Right kidney (tissue), 1 donor: ENCODE measurements at regions not wholly inside any gene's neighbourhood (a gene's known extent, or its start where the extent isn't known, plus 50 kb on each side); places are given as distances from the start of the nearest gene placed in this dataset.

Experiments used
- DNase-seq: peaks from one replicate; pipeline ENCODE4 v3.0.0-alpha.2; 2016

- no peak for DNase-seq
These were observed 294.9 kb upstream of the SYT4 start for GRCh38 chr18:43572163-43572562.

DNA sequence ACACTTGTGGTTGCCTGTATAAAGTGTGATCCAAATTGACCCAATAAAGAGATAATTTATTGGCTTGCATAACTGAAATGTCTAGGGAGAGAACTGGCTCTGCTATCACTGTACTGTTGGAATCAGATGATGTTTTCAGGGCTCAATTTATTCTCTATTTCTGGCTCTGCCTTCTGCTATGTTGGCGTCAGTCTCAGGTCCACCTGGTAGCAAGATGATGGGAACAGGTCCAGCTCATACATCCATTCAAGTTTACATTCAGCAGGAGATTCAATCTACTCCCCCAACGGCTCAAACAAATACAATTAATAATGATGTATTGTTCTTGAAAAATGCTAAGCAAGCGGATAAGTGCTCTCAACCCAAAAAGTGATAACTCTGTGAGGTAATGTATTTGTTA lies 297.7 kb upstream of the SYT4 start:
- no peak for DNase-seq

DNA sequence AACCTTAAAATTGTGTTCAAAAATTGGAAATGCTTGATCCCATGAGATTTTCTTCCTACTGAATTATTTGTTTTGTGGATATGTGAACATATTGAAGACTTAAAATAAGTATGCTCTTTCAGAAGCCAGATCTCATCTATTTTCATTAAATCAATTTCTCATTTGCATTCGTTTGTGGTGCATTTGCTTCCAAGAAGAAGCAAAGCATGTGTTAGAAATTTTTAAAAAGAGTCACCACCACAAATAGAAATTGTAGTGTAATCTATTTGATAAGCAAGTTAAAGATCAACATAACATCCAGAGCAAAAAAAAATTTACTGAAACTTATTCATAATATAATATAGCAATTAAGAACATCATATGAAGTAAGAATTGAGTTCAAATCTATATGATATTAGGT lies 300.9 kb upstream of the SYT4 start:
- DNase-seq: no peak

GRCh38 chr18:43578706-43579105 lies 301.4 kb upstream of the SYT4 start:
- no peak for DNase-seq

DNA sequence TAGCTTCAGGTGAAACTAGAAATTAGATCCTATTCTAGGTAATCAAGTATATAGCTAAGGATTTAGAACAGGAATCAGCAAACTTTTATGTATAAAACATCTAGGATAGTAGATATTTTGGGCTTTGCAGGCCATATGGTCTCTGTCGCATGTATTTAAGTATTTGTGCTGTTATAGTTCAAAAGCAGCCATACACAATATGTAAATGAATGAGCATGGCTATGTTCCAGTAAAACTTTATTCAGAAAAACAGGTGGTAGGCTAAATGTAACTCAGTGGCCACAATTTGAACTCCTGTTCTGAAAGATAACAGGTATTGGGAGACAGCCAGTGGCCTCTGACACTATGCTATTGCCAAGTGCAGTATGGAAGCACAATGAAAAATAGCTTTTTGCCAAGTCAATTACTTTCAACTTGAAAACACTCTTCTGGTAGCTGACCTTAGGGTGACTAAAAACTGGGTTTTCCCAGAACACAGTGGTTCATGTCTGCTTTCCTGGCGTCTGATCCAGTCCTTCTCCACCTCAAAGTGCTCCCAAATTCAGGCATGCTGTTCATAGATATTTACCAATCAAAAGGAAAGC lies 304.7 kb upstream of the SYT4 start:
- DNase-seq: no peak

DNA sequence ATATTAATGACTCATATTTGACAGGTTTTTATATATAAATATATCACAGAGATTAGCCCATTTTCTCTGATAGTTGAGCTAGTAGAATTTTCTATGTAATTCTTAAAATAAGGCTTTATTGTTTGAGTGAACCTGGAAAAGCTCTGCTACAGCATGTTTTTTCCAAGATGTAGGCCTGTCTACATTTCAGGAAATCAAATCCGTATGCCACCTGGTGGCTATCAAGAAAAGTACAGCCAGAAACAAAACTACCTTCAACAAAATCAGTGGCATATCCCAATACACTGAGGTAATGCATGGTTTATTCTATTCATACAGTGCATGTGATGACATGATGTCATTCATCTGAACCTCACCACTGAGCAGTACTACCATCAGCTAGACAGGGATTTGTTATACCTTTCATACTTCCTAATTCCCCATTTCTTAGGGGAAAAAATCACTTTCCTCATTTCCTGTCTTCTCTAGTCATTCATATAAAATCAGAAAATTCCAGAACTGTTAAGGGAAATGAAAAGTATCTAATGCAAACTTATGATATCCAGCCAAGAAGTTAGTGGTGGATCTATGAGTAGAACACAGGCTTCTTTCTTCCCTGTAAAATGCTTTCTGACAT lies 310.4 kb upstream of the SYT4 start:
- no peak for DNase-seq

- DNase-seq: no peak
These were observed 311.5 kb upstream of the SYT4 start for GRCh38 chr18:43588838-43589237.

GRCh38 chr18:43589611-43590151 lies 312.4 kb upstream of the SYT4 start:
- no peak for DNase-seq

DNA sequence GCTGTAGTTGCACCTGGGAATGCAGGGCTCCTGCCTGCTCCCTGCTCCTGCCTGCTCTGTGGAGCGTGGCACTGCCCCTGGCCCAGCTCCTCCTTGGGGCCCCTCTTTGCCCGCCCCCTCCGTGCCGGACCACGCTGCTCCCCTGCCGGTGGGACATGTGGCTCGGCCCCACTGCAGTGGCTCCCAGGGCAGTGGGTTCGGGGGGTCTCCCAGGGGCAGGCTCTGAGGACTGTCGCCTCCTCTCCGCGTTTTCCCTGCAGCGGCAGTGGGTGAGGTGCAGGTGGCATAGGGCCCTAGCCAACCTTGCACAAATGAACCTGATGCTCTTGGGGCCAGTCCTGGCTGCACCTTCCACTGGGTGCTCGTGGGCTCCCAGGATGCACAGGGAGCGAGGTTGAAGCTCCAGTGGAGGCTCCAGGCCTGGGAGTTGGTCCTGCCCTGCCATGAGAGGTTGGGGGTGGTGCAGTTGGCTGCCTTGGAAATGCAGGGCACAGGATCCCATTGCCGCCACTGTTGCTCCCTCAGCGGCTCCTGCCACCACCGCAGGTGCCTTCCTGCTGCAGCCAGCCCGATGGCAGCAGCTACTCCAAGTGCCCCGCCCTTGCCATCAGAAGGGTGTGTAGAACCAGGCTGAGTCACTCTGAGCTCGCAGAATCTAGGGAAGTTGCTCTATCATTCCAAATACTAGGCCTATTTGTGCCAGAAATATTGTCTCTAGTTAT lies 313.1 kb upstream of the SYT4 start:
- no peak for DNase-seq

- no peak for DNase-seq
These were observed 315.0 kb upstream of the SYT4 start for GRCh38 chr18:43592269-43592668.

DNA sequence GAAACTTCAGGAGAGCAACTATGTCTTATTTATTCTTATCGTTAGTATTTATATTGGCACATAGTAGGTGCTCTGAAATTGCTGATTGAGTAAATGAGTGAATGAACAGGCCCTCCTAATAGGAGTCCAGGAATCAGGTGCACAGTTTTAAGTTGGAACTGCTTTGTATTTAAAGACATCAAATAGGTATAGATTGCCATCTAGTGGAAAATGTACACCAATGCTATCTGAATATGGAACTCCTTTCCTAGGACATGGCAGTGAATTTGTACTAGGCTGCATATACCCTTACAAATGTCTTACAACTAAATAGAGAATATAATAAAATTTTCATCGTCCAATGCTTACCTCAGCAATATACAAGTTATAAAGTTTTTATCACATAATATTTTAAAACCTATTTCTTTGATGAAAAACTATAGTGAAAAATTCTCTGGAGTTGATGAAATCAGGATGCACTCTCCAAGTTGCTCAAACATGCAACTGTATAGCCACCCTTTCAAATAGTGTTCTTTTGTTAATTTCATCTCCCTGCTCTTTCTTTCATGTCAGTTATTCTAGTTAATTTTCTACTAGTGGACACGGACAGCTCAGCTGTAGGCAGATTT lies 318.9 kb upstream of the SYT4 start:
- DNase-seq: no peak

DNA sequence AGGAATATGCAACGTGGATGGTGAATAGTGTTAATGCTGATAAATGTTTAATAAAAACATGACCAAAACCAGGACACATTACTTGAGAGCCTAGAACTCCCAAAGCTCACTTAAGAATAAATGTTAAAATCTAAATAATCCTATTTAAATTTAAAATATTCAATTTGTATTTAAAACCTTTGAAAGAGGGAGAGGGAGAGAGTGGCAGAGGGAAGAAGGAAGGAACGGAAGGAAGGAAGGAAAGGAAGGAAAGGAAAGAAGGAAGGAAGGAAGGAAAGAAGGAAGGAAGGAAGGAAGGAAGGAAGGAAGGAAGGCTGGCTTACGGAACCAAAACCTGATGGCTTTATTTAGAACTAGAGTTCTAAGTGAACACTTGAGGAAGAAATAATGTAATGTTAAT lies 324.1 kb upstream of the SYT4 start:
- no peak for DNase-seq

- DNase-seq: no peak
These were observed 327.9 kb upstream of the SYT4 start for GRCh38 chr18:43605224-43605623.

DNA sequence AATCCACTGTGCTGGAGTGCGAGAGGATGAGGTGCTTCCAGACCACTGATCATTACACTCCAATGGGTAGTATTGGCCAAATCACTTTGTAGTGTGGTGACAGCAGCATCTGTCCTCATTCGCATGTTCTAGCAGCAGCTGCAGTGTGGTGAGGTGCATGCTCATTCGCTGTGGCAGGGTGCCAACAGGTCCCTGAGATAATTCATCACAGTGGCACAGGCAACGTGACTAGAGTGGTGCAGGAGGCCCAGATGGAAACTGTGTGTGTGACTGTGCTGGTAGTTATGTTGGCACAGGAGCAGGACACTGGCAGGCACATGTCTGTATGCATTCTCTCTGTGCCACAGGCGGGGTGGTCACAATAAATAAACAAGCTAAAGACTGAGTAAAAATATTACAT lies 329.5 kb upstream of the SYT4 start:
- DNase-seq: no peak

DNA sequence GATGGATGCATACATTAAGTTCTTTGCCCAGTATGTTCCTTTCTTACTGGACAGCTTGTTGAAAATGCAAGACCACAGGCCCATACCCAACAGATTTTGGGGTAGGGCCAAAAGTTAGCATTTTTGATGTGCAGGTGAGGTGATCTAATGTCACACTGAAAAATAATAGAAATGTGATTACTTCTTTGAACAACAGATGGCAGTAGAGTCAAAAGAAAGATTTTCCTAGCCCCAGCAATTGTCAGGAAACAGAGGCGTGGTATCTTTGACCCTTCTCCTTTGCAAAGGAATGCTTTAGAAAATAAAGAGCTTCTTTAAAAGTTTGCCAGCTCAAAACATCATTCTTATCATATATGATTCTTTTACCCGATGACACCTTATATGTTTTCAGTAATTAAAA lies 343.6 kb upstream of the SYT4 start:
- peak; percentile 29 for DNase-seq

- DNase-seq: no peak
These were observed 344.7 kb upstream of the SYT4 start for GRCh38 chr18:43622024-43622423.

- DNase-seq: no peak
These were observed 348.3 kb upstream of the SYT4 start for GRCh38 chr18:43625582-43625981.

DNA sequence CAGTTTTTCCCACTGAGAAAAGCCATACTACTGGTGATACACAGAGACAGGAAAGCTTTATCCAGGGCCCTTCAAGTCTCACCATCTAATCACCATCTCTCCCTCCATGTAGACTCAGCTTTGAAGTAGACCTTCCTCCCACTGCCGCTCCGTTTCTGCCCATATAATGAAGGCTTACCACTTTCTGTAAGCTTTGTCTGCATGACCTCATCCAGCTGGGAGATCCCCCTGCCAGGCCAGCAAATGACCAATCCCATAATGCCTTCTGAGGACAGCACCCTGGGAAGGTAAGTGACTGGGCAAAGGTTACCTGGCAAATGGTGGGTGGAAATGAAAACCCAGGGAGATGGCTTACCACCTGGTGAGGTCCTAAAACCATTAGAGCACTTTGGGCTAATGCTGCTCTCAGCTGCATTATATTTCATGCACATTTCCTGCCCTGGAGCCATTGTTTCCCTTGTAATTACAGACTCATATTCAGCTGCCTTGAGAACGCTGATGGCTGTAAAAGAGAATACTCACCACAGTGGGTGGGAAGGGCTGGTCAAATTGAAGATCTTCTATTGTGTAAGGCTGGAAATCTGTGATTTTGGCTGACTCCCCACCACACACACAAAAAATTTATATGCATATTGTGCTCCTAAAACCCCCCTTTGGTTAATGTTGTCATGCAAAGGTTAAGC lies 350.7 kb upstream of the SYT4 start:
- DNase-seq: no peak

GRCh38 chr18:43634994-43635393 lies 357.7 kb upstream of the SYT4 start:
- DNase-seq: no peak

- no peak for DNase-seq
These were observed 358.1 kb upstream of the SYT4 start for GRCh38 chr18:43635397-43635796.

GRCh38 chr18:43642727-43643330 lies 365.5 kb upstream of the SYT4 start:
- peak; percentile 24 for DNase-seq

- DNase-seq: no peak
These were observed 370.7 kb upstream of the SYT4 start for GRCh38 chr18:43648002-43648401.
